ENCODE measurements at regions not wholly inside any gene's neighbourhood (a gene's known extent, or its start where the extent isn't known, plus 50 kb on each side); places are given as distances from the start of the nearest gene placed in this dataset.

- Histone ChIP-seq H3K9me3 (no peaks in the 10 kb centered on the region), H3K36me3 (no peaks in the 10 kb centered on the region), H3K4me3 (no peak overlapping the region), H3K27me3 (no peaks in the 10 kb centered on the region), H3K4me1 (no peaks in the 10 kb centered on the region), H3K27ac (no peak overlapping the region)
- intact Hi-C loops (cut with DNase I): no loop called here
- ATAC-seq (no peak), DNase-seq (no peak)
- WGBS (ENCODE audit: insufficient coverage, low coverage, low lambda C conversion rate, missing lambda C conversion rate): 60% methylated on average over 3 of the region's 3 CpGs
- TF ChIP-seq POLR2A (IDR thresholded peaks at IDR 0.05): no peak
- no peak for TF ChIP-seq CTCF (IDR thresholded peaks at IDR 0.05)
Observed at GRCh38 chrX:110428144-110428543, 69.5 kb downstream of the RTL9 start.

- no peak for TF ChIP-seq CTCF (IDR thresholded peaks at IDR 0.05)
- no peak for TF ChIP-seq POLR2A (IDR thresholded peaks at IDR 0.05)
- no peak for ATAC-seq
- H3K4me1 ChIP-seq: no peaks in the 10 kb centered on the region
- H3K27me3 ChIP-seq: no peaks in the 10 kb centered on the region
- no peaks in the 10 kb centered on the region for H3K9me3 ChIP-seq
- intact Hi-C loops (cut with DNase I): no loop called here
- no peak overlapping the region for H3K4me3 ChIP-seq
- DNase-seq: no peak
- no peaks in the 10 kb centered on the region for H3K36me3 ChIP-seq
- 43% methylated on average over 1 of the region's 1 CpG for WGBS (ENCODE audit: insufficient coverage, low coverage, low lambda C conversion rate, missing lambda C conversion rate)
- H3K27ac ChIP-seq: no peak overlapping the region
Observed at GRCh38 chrX:110430293-110431076, 71.8 kb downstream of the RTL9 start.

GRCh38 chrX:110432091-110432905 lies 73.7 kb downstream of the RTL9 start:
- no peaks in the 10 kb centered on the region for H3K27me3 ChIP-seq
- H3K4me1 ChIP-seq: no peaks in the 10 kb centered on the region
- WGBS (ENCODE audit: insufficient coverage, low coverage, low lambda C conversion rate, missing lambda C conversion rate): 56% methylated on average over 6 of the region's 12 CpGs
- TF ChIP-seq CTCF (IDR thresholded peaks at IDR 0.05): no peak
- TF ChIP-seq POLR2A (IDR thresholded peaks at IDR 0.05): no peak
- no peaks in the 10 kb centered on the region for H3K36me3 ChIP-seq
- no peak overlapping the region for H3K4me3 ChIP-seq
- no peak for DNase-seq
- intact Hi-C loops (cut with DNase I): no loop called here
- H3K27ac ChIP-seq: no peak overlapping the region
- no peak for ATAC-seq
- H3K9me3 ChIP-seq: no peaks in the 10 kb centered on the region

- no peaks in the 10 kb centered on the region for H3K4me1 ChIP-seq
- H3K27me3 ChIP-seq: peaks cover 0 to 2% of the 10 kb centered on the region in 2 donors
- no peak overlapping the region for H3K27ac ChIP-seq
- no peak overlapping the region for H3K4me3 ChIP-seq
- no peaks in the 10 kb centered on the region for H3K36me3 ChIP-seq
- WGBS (ENCODE audit: insufficient coverage, low coverage, low lambda C conversion rate, missing lambda C conversion rate): 31% methylated on average over 3 of the region's 6 CpGs
- no peak for TF ChIP-seq POLR2A (IDR thresholded peaks at IDR 0.05)
- intact Hi-C loops (cut with DNase I): no loop called here
- ATAC-seq (no peak), DNase-seq (no peak)
- H3K9me3 ChIP-seq: no peaks in the 10 kb centered on the region
Observed at GRCh38 chrX:110432906-110433215, 74.2 kb downstream of the RTL9 start.

GRCh38 chrX:110435196-110435595 lies 76.5 kb downstream of the RTL9 start:
- Histone ChIP-seq H3K4me1 (peaks cover 0 to 1% (median 0%) of the 10 kb centered on the region in 4 donors), H3K4me3 (no peak overlapping the region), H3K36me3 (no peaks in the 10 kb centered on the region), H3K9me3 (no peaks in the 10 kb centered on the region), H3K27ac (no peak overlapping the region), H3K27me3 (peaks cover 0 to 4% of the 10 kb centered on the region in 2 donors)
- WGBS (ENCODE audit: insufficient coverage, low coverage, low lambda C conversion rate, missing lambda C conversion rate): 100% methylated on average over 1 of the region's 1 CpG
- no peak for DNase-seq
- TF ChIP-seq CTCF (IDR thresholded peaks at IDR 0.05) (no peak), POLR2A (IDR thresholded peaks at IDR 0.05) (no peak)
- ATAC-seq: peak in 3 of 4 donors; percentile 30 to 40 (median 32)
- intact Hi-C loops (cut with DNase I): no loop called here

Measured in right lobe of liver (tissue), 6 donors.